HepG2 (cell line): ENCODE measurements at regions not wholly inside any gene's neighbourhood (a gene's known extent, or its start where the extent isn't known, plus 50 kb on each side); places are given as distances from the start of the nearest gene placed in this dataset.

Experiments used
- PHF8 ChIP-seq: sonication (generic); formaldehyde crosslinking; IDR thresholded peaks from 2 replicates; pipeline ENCODE4 v1.5.0; 2020; ENCODE audit warnings: missing genetic modification reagents
- PRDM4 ChIP-seq: sonication (generic); formaldehyde crosslinking; IDR thresholded peaks from 2 replicates; pipeline ENCODE4 v1.9.0; 2021; ENCODE audit warnings: missing genetic modification reagents, borderline replicate concordance
- SMARCE1 ChIP-seq: fragments of 450-650 bp; IDR thresholded peaks from 2 replicates; pipeline ENCODE4 v1.6.1; 2017; ENCODE audit warnings: borderline replicate concordance
- SMC3 ChIP-seq: IDR thresholded peaks from 2 replicates; pipeline ENCODE4 v1.6.1; 2011; ENCODE audit warnings: low read length, improper control_type of control experiment
- TEAD2 ChIP-seq: sonication (generic); formaldehyde crosslinking; IDR thresholded peaks from 2 replicates; pipeline ENCODE4 v1.9.0; 2021; ENCODE audit warnings: missing genetic modification reagents
- ZBTB20 ChIP-seq: sonication (generic); formaldehyde crosslinking; IDR thresholded peaks from 2 replicates; pipeline ENCODE4 v1.8.1; 2023; ENCODE audit warnings: missing genetic modification reagents, low read depth, mild to moderate bottlenecking, borderline replicate concordance
- ZC3H4 ChIP-seq: sonication (generic); formaldehyde crosslinking; IDR thresholded peaks from 2 replicates; pipeline ENCODE4 v1.4.0; 2020; ENCODE audit warnings: missing genetic modification reagents, borderline replicate concordance
- ZNF121 ChIP-seq: sonication (generic); formaldehyde crosslinking; IDR thresholded peaks from 2 replicates; pipeline ENCODE4 v1.5.0; 2020; ENCODE audit warnings: mild to moderate bottlenecking, missing genetic modification reagents
- TF ChIP-seq, protein P1 (sequence below): sonication (generic); formaldehyde crosslinking; IDR thresholded peaks from 2 replicates; pipeline ENCODE4 v1.5.0; 2020; ENCODE audit warnings: mild to moderate bottlenecking, missing genetic modification reagents, moderate library complexity

DNA sequence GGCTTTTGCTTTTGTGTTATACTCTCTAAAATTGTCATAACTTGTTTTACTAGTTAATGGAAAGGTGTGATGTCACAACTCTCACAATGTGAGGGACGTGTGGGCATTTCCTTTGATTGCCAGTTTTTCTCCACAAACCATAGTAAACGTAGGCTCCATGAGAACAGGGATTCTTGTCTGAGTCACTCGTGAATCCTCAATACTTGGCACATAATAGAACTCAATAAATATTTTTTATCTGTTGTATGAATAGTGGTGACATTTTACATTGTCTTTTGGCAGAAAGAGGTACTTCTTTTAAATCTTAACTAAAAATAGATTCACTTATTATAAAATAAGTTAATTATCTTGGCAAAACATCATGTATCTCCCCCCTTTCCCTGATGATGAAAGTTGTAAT, 69.0 kb upstream of the CNKSR3 start:
- TF ChIP-seq SMARCE1 = no peak
- TF ChIP-seq, protein P1, sequence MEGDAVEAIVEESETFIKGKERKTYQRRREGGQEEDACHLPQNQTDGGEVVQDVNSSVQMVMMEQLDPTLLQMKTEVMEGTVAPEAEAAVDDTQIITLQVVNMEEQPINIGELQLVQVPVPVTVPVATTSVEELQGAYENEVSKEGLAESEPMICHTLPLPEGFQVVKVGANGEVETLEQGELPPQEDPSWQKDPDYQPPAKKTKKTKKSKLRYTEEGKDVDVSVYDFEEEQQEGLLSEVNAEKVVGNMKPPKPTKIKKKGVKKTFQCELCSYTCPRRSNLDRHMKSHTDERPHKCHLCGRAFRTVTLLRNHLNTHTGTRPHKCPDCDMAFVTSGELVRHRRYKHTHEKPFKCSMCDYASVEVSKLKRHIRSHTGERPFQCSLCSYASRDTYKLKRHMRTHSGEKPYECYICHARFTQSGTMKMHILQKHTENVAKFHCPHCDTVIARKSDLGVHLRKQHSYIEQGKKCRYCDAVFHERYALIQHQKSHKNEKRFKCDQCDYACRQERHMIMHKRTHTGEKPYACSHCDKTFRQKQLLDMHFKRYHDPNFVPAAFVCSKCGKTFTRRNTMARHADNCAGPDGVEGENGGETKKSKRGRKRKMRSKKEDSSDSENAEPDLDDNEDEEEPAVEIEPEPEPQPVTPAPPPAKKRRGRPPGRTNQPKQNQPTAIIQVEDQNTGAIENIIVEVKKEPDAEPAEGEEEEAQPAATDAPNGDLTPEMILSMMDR (CRISPR knock-in tag) = no peak
- no peak for TF ChIP-seq PRDM4 (CRISPR knock-in tag)
- no peak for TF ChIP-seq ZBTB20 (CRISPR knock-in tag)
- no peak for TF ChIP-seq ZC3H4
- no peak for TF ChIP-seq PHF8
- TF ChIP-seq SMC3 = no peak
- TF ChIP-seq TEAD2 (CRISPR knock-in tag) = no peak
- no peak for TF ChIP-seq ZNF121
